ENCODE measurements at regions not wholly inside any gene's neighbourhood (a gene's known extent, or its start where the extent isn't known, plus 50 kb on each side); places are given as distances from the start of the nearest gene placed in this dataset.
"Not testable (repeated sequence)": the region's sequence is repeated elsewhere in the genome, so short reads cannot be mapped to it uniquely, and the experiment has no call there.

GRCh38 chr18:73407506-73407905 lies 539.7 kb upstream of the NETO1 start:
- DNase-seq, result no peak

DNA sequence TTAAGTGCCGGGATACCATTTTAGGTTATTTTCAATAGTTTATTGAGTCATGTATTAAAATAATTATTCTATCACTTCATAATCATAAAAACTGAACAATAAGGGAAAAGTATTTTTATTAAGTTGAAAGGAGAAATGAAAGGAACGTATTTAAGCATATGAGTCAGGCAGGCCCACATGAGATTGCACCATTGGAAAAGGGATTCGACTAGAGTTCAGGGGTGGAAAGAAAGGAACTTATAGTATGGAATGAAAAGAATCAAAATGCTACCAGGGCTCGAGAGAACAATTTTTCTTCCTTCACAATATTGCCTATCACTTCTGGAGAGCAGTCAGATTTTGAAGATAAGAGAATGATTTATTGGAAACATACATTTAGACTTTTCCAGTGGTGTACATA lies 516.5 kb upstream of the NETO1 start:
- no peak for DNase-seq

GRCh38 chr18:73381699-73382036 lies 513.9 kb upstream of the NETO1 start:
- DNase-seq, result no peak

GRCh38 chr18:73381016-73381698 lies 513.4 kb upstream of the NETO1 start:
- DNase-seq, result no peak

DNA sequence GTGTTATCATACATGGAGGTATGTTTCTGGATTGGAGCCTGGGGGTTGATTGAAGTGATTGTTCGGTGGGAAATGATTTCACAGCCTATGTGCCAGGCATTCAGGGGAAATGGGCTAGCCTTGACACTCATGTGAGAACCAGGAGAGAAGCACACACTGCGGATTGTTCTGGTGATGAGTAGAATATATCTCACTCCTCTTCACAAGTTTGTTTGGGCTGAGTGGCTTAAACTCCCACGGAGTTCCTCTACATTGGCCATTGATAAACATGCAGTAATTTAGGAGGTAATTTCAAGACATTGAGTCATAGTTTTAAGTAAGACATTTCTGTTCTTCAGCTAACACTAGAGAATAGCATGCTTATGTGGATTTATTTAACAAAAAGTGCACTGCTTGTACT lies 498.9 kb upstream of the NETO1 start:
- no peak for DNase-seq

DNA sequence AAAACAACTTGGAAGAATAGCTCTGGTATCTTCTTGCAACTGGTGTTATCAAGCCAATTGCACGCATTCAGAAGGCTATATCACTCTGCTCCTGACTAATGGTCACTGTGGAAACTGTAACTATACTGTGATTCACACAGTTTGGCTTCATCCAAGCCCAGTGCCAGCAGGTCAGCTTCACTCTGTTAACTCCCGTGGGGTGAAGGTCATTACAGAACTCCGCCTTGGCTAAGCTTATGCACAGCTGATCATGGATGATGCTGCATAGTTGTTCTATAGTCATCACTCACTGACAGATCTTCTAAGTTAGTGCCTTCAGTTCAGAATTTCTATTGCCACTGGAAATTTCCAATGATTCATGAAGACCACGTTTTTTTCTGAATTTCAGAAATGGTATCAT lies 497.2 kb upstream of the NETO1 start:
- no peak for DNase-seq

- DNase-seq, result no peak
Observed at GRCh38 chr18:73355121-73355520, 487.3 kb upstream of the NETO1 start.

DNA sequence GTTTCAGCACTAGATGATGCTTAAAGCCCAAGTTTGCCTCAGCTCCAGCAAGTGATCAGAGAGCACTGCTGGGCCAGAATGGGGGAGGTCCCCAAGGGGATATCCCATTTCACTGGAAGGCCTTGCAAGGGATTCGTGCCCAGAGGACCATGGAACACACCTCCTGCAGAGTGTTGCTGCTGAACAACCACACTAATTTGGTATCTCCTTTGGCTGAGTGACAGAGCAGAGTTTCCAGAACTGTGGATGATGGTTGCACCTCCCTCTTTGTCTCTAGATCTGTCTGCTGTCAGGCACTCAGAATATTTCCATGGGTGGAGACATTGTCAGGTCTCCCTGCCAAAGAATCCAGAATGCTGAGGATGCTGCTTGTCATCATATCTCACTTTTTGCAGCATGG lies 484.8 kb upstream of the NETO1 start:
- no peak for DNase-seq

DNA sequence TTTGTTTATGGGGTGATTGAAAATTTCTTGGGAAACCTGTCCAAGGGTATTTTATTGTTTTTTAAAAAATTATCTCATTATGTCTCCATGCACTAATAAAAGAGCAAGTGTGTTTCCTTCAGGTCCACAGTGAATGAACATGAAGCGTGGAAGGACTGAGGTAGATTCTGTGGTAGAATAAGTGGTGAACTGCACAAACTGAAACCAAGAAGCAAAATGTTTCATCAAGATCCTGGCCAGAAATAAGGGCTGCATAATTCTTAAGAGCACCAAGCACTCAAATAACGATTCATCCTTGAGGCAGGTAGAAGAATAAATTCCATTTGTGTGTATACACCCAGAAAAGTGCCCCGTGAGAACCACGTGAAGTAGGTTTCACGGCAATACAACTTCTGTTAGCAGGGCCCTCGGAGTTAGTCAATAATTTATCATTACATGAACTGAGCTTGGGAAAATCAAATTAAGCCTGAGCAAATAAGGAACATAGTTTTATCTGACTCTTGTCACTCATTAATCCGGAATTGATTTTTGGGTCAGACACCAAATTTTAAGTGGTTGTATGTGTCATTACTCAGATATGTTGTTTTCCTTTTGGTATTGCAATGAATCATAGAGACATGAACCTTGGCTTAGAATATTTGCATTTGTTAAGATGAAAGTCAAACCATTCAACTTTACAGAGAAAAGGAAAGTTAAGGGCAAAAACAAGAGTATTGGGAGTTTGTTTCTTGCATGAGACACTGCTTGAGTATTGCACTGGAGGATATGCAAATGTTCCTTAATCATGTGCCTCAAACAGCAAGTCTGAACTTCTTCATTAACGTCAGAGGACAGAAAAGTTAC lies 472.6 kb upstream of the NETO1 start:
- no peak for DNase-seq

GRCh38 chr18:73331212-73331772 lies 463.5 kb upstream of the NETO1 start:
- DNase-seq, result no peak

GRCh38 chr18:73330106-73330505 lies 462.3 kb upstream of the NETO1 start:
- DNase-seq, result not testable (repeated sequence)

DNA sequence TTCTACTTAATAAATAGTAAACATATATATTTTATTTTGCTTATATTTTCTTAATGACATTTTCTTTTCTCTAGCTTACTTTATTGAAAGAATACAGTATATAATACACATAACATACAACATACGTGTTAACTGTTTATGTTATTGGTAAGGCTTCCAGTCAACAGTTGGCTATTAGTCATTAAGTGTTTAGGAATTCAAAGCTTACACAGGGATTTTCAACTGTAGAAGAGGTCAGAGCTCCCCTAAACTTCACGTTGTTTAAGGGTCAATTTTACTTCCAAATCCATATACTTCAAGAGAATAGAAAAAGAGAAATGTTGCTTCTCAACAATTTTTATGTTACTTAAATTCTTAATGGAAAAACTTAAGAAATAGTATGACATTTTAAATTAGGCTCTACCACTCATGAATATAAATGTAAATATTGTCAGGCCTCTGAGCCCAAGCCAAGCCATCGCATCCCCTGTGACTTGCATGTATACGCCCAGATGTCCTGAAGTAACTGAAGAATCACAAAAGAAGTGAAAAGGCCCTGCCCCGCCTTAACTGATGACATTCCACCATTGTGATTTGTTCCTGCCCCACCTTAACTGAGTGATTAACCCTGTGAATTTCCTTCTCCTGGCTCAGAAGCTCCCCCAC lies 456.5 kb upstream of the NETO1 start:
- DNase-seq, result not testable (repeated sequence)

DNA sequence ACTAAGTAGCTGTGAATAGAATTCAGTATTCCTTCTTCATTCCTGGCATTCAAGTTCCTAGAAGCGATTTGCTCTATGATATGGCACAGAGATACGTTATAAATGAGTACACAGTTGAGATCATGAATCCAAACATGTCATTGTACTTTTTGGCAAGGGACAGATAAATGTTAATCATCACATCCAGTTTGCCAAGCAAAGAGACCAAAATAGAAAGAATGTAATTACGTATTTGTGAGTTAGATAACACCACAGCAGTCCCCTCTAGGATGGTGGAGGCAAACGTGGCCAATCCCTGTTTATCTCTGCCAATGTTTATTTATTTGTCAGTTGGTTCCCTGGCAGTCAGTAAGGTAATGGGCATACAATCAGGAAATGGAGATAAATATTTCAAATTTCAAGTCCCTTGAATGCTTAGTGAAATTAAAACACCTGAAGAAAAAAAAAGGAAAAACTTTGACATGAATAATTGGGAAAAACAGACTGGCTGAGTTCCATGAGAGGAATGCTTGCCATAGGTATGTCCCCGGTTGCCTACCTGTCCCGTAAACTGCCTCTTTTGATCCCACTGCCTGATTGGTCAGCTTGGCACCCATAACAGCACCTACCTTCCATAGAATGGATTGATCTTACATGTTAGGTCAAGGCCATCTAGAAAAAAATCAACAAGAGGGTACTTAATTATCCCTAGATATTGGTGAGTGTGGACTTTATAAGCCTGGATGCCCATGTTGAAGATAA lies 451.1 kb upstream of the NETO1 start:
- no peak for DNase-seq

DNA sequence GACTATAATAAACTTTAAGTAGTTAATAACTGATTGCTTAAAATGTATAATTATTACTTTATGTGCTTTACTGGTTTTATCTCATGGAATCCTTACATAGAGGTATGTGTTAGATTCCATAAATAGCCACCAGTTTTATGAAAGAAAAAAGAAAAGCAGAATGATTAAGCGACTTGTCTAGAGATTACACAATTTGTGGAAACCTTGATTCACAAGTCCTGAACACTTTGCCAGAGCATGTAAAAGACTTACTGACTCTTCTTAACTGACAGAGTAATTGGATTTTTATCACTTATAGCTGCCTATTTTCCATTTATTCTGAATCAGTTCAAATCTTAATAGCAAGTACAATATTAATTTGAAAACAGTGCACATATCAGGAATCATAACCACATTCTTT lies 448.7 kb upstream of the NETO1 start:
- DNase-seq, result no peak

- DNase-seq, result no peak
Observed at GRCh38 chr18:73315381-73315780, 447.6 kb upstream of the NETO1 start.

- DNase-seq, result no peak
Observed at GRCh38 chr18:73313476-73313875, 445.7 kb upstream of the NETO1 start.

- DNase-seq, result peak; percentile 35
Observed at GRCh38 chr18:73296686-73297085, 428.9 kb upstream of the NETO1 start.

DNA sequence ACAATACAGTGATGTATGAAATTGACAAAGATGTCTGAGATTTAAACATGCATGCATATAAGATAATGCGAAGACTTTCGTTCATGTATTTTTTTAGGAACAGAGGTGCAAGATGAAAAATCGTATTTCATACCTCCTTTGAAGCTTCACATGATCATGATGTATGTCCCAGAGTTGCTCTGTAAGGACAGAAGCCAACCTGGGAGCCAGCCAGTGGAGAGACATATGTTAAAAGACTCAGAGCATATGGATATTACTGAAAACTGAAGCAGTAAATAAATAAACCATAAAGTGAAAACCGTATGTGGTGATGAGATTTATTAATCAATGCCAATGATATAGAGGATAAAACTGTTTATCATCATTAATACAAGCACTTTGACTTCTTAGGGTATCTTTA lies 424.4 kb upstream of the NETO1 start:
- DNase-seq, result no peak

GRCh38 chr18:73288813-73289212 lies 421.0 kb upstream of the NETO1 start:
- no peak for DNase-seq

DNA sequence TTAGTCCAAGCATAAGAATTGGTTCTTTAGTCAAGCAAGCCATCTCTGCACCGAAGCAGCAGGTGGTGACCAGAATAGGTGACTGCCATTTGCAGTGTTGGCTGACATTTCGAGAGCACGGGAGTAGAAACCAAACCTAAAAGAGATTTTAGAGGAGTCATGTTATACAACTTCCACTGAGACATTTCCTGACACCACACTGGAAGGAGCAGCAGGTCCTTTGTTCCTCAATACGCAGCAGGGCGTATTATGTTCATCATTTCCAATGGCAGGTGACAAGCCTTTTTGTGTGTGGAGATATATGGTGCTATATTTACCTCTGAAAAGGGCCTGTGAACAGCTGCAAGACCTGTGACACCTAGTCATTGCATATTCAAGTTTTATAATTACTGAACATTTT lies 418.8 kb upstream of the NETO1 start:
- DNase-seq, result no peak

DNA sequence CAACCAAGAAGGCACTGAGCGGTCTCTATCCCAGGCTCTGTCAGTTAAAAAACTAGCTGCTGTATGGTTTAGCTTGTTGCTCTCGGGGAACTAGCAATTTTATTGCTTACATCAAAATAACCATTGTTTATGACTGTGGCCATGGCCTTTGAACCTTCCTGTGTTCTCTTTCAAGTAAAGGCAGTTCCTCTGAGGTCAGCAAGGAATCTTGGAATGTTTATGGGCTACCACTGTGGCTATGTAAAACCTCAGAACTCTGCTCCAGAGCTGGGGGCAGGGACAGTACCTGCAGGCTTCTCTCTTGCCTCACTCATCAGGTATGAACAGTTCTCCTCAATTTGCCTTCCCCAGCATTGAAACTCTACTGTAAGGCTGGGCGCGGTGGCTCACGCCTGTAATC lies 416.0 kb upstream of the NETO1 start:
- no peak for DNase-seq

DNA sequence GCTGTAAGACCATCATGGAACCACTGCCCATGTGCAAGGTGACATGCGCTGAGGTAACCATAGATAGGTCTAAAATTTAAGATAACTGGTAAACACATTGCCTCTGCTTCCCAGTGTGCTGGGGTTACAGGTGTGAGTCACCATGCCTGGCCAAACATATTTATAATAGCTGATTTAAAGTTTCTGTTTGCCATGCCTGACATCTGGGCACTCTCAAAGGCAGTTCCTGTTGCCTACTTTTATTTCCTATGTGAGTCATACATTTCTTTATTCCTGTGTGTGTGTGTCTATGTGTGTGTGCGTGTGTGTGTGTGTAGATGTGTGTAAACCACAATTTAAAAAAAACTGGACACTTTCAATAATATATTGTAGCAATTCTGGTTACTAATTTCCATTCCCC lies 415.2 kb upstream of the NETO1 start:
- no peak for DNase-seq

- no peak for DNase-seq
Observed at GRCh38 chr18:73279498-73279897, 411.7 kb upstream of the NETO1 start.
